ENCODE measurements at regions not wholly inside any gene's neighbourhood (a gene's known extent, or its start where the extent isn't known, plus 50 kb on each side); places are given as distances from the start of the nearest gene placed in this dataset.

GRCh38 chr1:63101336-63101735, 221.0 kb upstream of the FOXD3 start:
- TF ChIP-seq CTCF (IDR thresholded peaks at IDR 0.05; ENCODE audit: poor library complexity, severe bottlenecking), result no peak
- no peak for TF ChIP-seq POLR2AphosphoS5 (IDR thresholded peaks at IDR 0.05)
- TF ChIP-seq EP300 (conservative IDR thresholded peaks at IDR 0.05; ENCODE audit: poor library complexity, severe bottlenecking), result no peak
- no peak for TF ChIP-seq TAF1 (IDR thresholded peaks at IDR 0.05; ENCODE audit: low read depth)
- TF ChIP-seq RAD21 (conservative IDR thresholded peaks at IDR 0.05), result no peak
- no peak for TF ChIP-seq SMC3 (conservative IDR thresholded peaks at IDR 0.05; ENCODE audit: poor library complexity)

All from neural cell (in vitro differentiated cells).